GM06990 (cell line): ENCODE measurements at regions not wholly inside any gene's neighbourhood (a gene's known extent, or its start where the extent isn't known, plus 50 kb on each side); places are given as distances from the start of the nearest gene placed in this dataset.

Source experiments
- DNase-seq: peaks from one replicate; pipeline ENCODE4 v3.0.0-alpha.2; 2011; ENCODE audit not compliant: insufficient read length; ENCODE audit errors: extremely low read depth
- H3K27me3 ChIP-seq: replicated peaks from 2 replicates; pipeline ENCODE4 v1.6.0; 2011; ENCODE audit warnings: low read length; ENCODE audit not compliant: control insufficient read depth, insufficient read depth
- H3K36me3 ChIP-seq: 2 replicates; pipeline ENCODE4 v1.5.1; 2011; ENCODE audit warnings: low read length; ENCODE audit not compliant: control insufficient read depth, insufficient read depth
- H3K4me3 ChIP-seq: replicated peaks from 2 replicates; pipeline ENCODE4 v1.5.1; 2011; ENCODE audit warnings: low read depth, mild to moderate bottlenecking, control low read depth, low read length
- TF ChIP-seq, protein P1 (sequence below): IDR thresholded peaks from 2 replicates; pipeline ENCODE4 v1.5.1; 2011; ENCODE audit warnings: low read length, control low read depth, mild to moderate bottlenecking, inconsistent platforms; ENCODE audit not compliant: insufficient read depth, poor library complexity, severe bottlenecking

DNA sequence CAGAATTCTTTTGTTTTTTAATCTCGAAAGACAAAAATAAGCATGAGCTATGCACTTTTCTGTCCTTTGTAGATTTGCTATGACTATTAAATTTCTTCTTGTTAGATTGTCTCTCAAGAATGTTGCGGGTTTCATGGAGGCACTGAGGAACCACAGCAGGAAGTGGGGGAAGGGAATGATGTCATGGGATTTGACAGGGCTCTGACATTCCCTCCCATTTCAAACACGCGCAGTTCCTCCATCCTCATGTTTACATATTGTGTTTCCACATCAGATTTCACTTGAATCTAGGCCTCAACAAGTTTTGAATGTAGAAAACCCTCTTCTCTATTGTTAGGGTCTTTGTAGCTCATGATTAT is 154.8 kb downstream of the PALM2AKAP2 start:
- no peak for DNase-seq
- no peaks in the 10 kb centered on the region for H3K27me3 ChIP-seq
- TF ChIP-seq, protein P1, sequence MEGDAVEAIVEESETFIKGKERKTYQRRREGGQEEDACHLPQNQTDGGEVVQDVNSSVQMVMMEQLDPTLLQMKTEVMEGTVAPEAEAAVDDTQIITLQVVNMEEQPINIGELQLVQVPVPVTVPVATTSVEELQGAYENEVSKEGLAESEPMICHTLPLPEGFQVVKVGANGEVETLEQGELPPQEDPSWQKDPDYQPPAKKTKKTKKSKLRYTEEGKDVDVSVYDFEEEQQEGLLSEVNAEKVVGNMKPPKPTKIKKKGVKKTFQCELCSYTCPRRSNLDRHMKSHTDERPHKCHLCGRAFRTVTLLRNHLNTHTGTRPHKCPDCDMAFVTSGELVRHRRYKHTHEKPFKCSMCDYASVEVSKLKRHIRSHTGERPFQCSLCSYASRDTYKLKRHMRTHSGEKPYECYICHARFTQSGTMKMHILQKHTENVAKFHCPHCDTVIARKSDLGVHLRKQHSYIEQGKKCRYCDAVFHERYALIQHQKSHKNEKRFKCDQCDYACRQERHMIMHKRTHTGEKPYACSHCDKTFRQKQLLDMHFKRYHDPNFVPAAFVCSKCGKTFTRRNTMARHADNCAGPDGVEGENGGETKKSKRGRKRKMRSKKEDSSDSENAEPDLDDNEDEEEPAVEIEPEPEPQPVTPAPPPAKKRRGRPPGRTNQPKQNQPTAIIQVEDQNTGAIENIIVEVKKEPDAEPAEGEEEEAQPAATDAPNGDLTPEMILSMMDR = no peak
- no peak overlapping the region for H3K4me3 ChIP-seq
- H3K36me3 ChIP-seq = no peaks in the 10 kb centered on the region

DNA sequence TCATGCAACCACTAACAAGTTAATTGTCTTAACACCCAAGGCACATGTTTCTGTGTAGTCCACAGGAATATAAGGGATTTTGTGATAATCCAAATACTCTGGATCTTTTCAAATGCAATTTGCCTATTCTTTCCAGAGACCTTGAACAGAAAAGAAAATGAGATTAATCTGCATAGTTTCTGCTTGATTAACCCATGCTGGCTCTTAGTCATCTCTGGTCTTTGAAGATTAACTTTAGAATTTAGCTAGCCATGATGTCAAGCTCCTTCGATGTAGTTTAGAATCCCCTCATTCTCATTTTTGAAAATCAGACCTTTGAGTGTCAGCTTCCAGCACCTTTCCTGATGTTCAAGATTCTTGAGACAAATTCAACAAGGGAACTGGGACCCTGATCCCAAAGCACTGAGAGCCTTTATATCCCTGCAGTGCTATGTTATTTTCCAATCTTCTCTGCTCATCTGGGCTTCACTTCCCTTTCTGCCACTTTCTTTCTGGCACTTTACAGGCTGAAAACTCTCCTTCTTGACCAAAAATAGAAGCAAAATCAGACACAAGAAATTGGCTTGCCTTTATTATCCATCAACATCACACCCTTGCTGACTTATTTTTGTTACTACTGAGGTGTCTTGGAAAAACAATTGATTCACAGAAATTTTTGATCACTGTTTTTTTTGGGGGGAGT is 155.5 kb downstream of the PALM2AKAP2 start:
- Histone ChIP-seq H3K27me3 (no peaks in the 10 kb centered on the region), H3K36me3 (no peaks in the 10 kb centered on the region), H3K4me3 (no peak overlapping the region)
- DNase-seq = no peak
- TF ChIP-seq, protein P1 = no peak

DNA sequence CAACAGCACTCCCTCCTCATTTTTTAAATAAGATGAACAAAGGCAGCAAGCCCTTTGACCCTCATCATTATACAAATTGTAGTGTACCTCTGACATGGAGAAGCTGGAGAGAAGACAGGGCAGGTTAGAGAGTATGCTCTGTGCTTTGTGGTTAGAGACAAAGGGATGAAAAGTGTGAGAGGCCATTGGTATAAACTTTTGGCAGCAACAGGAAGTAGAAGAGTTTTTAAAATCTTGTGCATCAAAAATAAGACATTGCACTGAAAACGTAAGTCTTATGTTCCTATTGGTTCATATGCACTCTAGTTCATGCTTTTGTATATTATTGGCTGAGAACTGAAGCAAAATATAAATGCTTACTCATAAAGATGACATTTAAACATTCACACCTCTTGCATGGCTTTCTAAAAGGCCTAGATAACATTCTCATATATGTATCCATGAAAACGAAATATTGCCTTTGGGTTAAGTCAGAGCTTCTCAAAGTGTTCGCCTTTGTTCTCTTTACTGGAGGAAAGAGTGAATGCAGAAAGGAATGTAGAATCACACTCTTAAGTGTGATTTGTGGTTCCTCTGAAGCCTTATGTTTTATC is 158.0 kb downstream of the PALM2AKAP2 start:
- Histone ChIP-seq H3K36me3 (no peaks in the 10 kb centered on the region), H3K4me3 (no peak overlapping the region), H3K27me3 (no peaks in the 10 kb centered on the region)
- TF ChIP-seq, protein P1 = no peak
- no peak for DNase-seq

DNA sequence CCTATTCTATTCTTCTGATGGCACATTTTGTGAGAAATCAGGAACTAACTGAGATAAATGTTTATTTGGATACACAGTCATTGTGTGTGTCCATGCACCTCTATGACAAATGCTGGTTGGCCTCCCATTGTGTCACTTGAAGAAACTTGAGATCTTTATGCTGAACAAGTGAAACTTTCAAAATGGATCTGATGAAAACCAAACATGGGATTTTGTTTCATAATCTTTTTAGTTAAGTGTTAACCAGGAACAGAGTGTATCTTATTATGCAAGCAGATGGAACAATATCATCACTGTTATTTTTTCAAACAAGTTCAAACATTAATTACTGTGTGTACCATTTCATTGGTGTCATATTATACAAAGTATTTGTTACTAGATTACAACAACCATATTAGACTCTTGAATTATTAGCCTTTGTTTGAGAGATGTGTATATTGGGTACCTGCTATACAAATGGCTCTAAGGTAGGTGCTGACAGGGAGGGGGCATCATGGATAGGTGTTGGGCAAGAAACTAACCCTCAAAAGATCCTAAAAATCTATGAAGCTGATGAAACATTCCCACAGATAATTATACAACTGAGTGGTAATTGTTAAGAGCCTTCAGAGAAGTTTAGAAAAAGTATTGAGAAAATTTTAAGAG is 159.8 kb downstream of the PALM2AKAP2 start:
- no peaks in the 10 kb centered on the region for H3K36me3 ChIP-seq
- DNase-seq = no peak
- TF ChIP-seq, protein P1 = no peak
- H3K27me3 ChIP-seq = no peaks in the 10 kb centered on the region
- H3K4me3 ChIP-seq = no peak overlapping the region

DNA sequence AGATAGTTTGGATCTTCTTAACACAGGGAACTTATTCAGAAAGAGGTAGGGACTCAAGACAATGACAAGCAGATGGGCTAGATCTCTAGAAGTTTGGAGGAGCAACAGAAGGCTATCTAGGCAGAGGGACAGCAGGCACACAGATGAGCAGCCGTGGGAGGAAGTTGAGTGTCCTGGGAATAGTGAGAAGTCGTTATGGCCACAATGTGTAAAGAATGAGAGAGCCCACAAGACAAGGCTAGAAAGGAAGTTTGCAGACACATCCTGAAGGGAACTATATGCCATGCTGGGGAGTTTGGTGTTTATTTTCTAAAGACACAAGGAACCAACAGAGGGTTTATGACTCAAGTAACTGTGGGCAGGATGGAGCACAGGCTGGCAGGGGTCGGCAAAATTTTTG is 160.6 kb downstream of the PALM2AKAP2 start:
- no peak for DNase-seq
- no peak overlapping the region for H3K4me3 ChIP-seq
- TF ChIP-seq, protein P1 = no peak
- no peaks in the 10 kb centered on the region for H3K27me3 ChIP-seq
- no peaks in the 10 kb centered on the region for H3K36me3 ChIP-seq
